K562 (cell line): ENCODE measurements at regions not wholly inside any gene's neighbourhood (a gene's known extent, or its start where the extent isn't known, plus 50 kb on each side); places are given as distances from the start of the nearest gene placed in this dataset.

Experiments used
- ATAC-seq: fragments of 200-7000 bp; cut with Tn5 transposase; 3 replicates; pipeline ENCODE4 v1.9.1; 2020; ENCODE audit warnings: moderate library complexity
- BruUV-seq: library from RNA; stranded (reverse); fragments of 400-500 nt; replicated peaks from 2 replicates; lab custom pipeline; 2021; lab: Mats Ljungman, UMichigan
- CTCF ChIA-PET: fragments of 300-600 bp; formaldehyde crosslinking; extraction: SDS; loops from one replicate; lab custom pipeline; 2021; ENCODE audit warnings: low intra/inter-chr PET ratio; lab: Yijun Ruan, JAX
- POLR2A ChIA-PET: fragments of 300-600, 350-650 bp; sonication (Branson Sonifier 250); formaldehyde crosslinking; extraction: SDS; loops from one replicate; lab custom pipeline; 2021; ENCODE audit warnings: antibody characterized with exemption, inconsistent platforms; lab: Yijun Ruan, JAX
- DNase-seq, 4 experiments: peaks; one replicate each; pipeline versions ENCODE4 v3.0.0 to v3.0.0-alpha.2; 2011 to 2018; ENCODE audit warnings: low spot score in 3 of 4, mixed read lengths in 3 of 4; ENCODE audit errors: extremely low read depth in 1 of 4
- FAIRE-seq: peaks from 2 replicates; lab custom pipeline; 2011; peaks lifted over from hg19 to GRCh38; lab: Jason Lieb, UNC
- H2AFZ ChIP-seq: 2 replicates; pipeline ENCODE4 v1.6.0; 2011; ENCODE audit warnings: low read depth, low read length, control low read depth, inconsistent platforms
- H3K27ac ChIP-seq: fragments of 200-600 bp; 3 replicates; pipeline ENCODE4 v1.8.0; 2011; ENCODE audit warnings: low read depth, mild to moderate bottlenecking, control low read depth, inconsistent platforms, low read length, moderate library complexity, mixed read lengths; ENCODE audit errors: extremely low read depth
- H3K27me3 ChIP-seq, 2 experiments: fragments of 300-600 bp in 1 of 2; 2 replicates in 1 of 2; 3 replicates in 1 of 2; pipeline versions ENCODE4 v1.6.0 to v1.8.0; 2011; ENCODE audit warnings: inconsistent platforms in 2 of 2, low read length in 2 of 2, mild to moderate bottlenecking in 1 of 2, mixed read lengths in 1 of 2, moderate library complexity in 1 of 2; ENCODE audit not compliant: control insufficient read depth in 2 of 2, insufficient read depth in 2 of 2
- H3K36me3 ChIP-seq: fragments of 300-600 bp; 3 replicates; pipeline ENCODE4 v1.8.0; 2011; ENCODE audit warnings: mild to moderate bottlenecking, low read length, inconsistent platforms; ENCODE audit not compliant: control insufficient read depth, insufficient read depth
- H3K4me1 ChIP-seq, 2 experiments: fragments of 200-600 bp in 1 of 2; replicated peaks in 1 of 2; 2 replicates in 1 of 2; 3 replicates in 1 of 2; pipeline versions ENCODE4 v1.5.1 to v1.8.0; 2011; ENCODE audit warnings: inconsistent platforms in 2 of 2, low read length in 2 of 2, mild to moderate bottlenecking in 1 of 2, mixed read lengths in 1 of 2, moderate library complexity in 1 of 2; ENCODE audit not compliant: control insufficient read depth in 2 of 2, insufficient read depth in 2 of 2
- H3K4me2 ChIP-seq: 2 replicates; pipeline ENCODE4 v1.6.1; 2011; ENCODE audit warnings: low read length, control low read depth, inconsistent platforms, mixed read lengths; ENCODE audit not compliant: insufficient read depth
- H3K4me3 ChIP-seq: fragments of 200-600 bp; sonication (generic), shearing (Covaris generic); 2 replicates; pipeline ENCODE4 v1.5.1; 2016; ENCODE audit warnings: control low read depth, inconsistent platforms
- H3K79me2 ChIP-seq: fragments of 200-600 bp; 3 replicates; pipeline ENCODE4 v1.8.0; 2011; ENCODE audit warnings: low read length, inconsistent platforms; ENCODE audit not compliant: control insufficient read depth, insufficient read depth
- H3K9ac ChIP-seq, 2 experiments: 2 replicates each; pipeline versions ENCODE4 v1.6.0 to v1.6.1; 2011; ENCODE audit warnings: low read depth in 2 of 2, low read length in 2 of 2, control low read depth in 1 of 2, inconsistent platforms in 1 of 2, mild to moderate bottlenecking in 1 of 2, mixed read lengths in 1 of 2; ENCODE audit not compliant: insufficient read depth in 1 of 2
- H3K9me1 ChIP-seq: one replicate; pipeline ENCODE4 v1.6.0; 2011; ENCODE audit warnings: inconsistent platforms, mild to moderate bottlenecking, low read length, moderate library complexity; ENCODE audit not compliant: control insufficient read depth, insufficient read depth
- H3K9me3 ChIP-seq: replicated peaks from 2 replicates; pipeline ENCODE4 v1.5.1; 2011; ENCODE audit warnings: low read depth, low read length, inconsistent platforms; ENCODE audit not compliant: control insufficient read depth, insufficient read depth
- H4K20me1 ChIP-seq: replicated peaks from 2 replicates; pipeline ENCODE4 v1.6.1; 2011; ENCODE audit warnings: low read length, inconsistent platforms, mixed read lengths; ENCODE audit not compliant: control insufficient read depth, insufficient read depth
- BMI1 ChIP-seq: fragments of 150-350 bp; IDR thresholded peaks from 2 replicates; pipeline ENCODE4 v1.6.1; 2014; ENCODE audit warnings: low read length
- CXXC5 ChIP-seq: fragments of 250-450 bp; sonication (Bioruptor Pico); IDR thresholded peaks from 2 replicates; pipeline ENCODE4 v1.8.0; 2022; ENCODE audit warnings: inconsistent platforms, mild to moderate bottlenecking, moderate library complexity
- ELF2 ChIP-seq: fragments of 250-450 bp; sonication (Bioruptor Pico); IDR thresholded peaks from 2 replicates; pipeline ENCODE4 v1.5.0; 2021; ENCODE audit warnings: mild to moderate bottlenecking
- EP400 ChIP-seq: fragments of 450-650 bp; IDR thresholded peaks from 2 replicates; pipeline ENCODE4 v1.6.1; 2017; ENCODE audit warnings: antibody characterized with exemption, mild to moderate bottlenecking, moderate library complexity
- HEY1 ChIP-seq: fragments of 250-450 bp; sonication (Bioruptor Pico); IDR thresholded peaks from 2 replicates; pipeline ENCODE4 v1.5.0; 2020; ENCODE audit warnings: mild to moderate bottlenecking, moderate library complexity, borderline replicate concordance
- MAFF ChIP-seq: IDR thresholded peaks from 2 replicates; pipeline ENCODE4 v1.6.1; 2012; ENCODE audit warnings: low read length, improper control_type of control experiment
- NFRKB ChIP-seq: fragments of 450-650 bp; IDR thresholded peaks from 2 replicates; pipeline ENCODE4 v1.6.1; 2016; ENCODE audit warnings: low read depth
- POLR2G ChIP-seq: fragments of 200-400 bp; formaldehyde crosslinking; IDR thresholded peaks from 2 replicates; pipeline ENCODE4 v1.6.1; 2017; ENCODE audit warnings: low read depth, mild to moderate bottlenecking, antibody characterized with exemption, low read length, moderate library complexity
- SMARCC2 ChIP-seq: fragments of 450-650 bp; IDR thresholded peaks from 2 replicates; pipeline ENCODE4 v1.6.1; 2017; ENCODE audit warnings: antibody characterized with exemption, moderate library complexity, mild to moderate bottlenecking, low read depth
- STAT5A ChIP-seq: IDR thresholded peaks from 2 replicates; pipeline ENCODE4 v1.6.1; 2012; ENCODE audit warnings: low read length, inconsistent platforms, borderline replicate concordance
- ZBTB11 ChIP-seq, 3 experiments: fragments of 200-800 bp in 1 of 3; fragments of 250-450 bp in 1 of 3; fragments of 450-650 bp in 1 of 3; sonication (Bioruptor Pico) in 1 of 3; sonication (Bioruptor generic) in 1 of 3; formaldehyde crosslinking in 1 of 3; IDR thresholded peaks; 2 replicates each; pipeline versions ENCODE4 v1.6.1 to v1.8.0; 2016 to 2022; ENCODE audit warnings: mild to moderate bottlenecking in 2 of 3, missing genetic modification characterization in 2 of 3, missing compliant biosample characterization in 1 of 3, moderate library complexity in 1 of 3
- ZNF12 ChIP-seq: sonication (generic); formaldehyde crosslinking; IDR thresholded peaks from 2 replicates; pipeline ENCODE4 v1.4.0; 2020; ENCODE audit warnings: mild to moderate bottlenecking, missing genetic modification reagents
- ZNF274 ChIP-seq: IDR thresholded peaks from 2 replicates; pipeline ENCODE4 v1.6.1; 2011; ENCODE audit warnings: low read depth, mild to moderate bottlenecking, low read length, moderate library complexity, borderline replicate concordance
- ZNF780A ChIP-seq: fragments of 250-450 bp; sonication (Bioruptor Pico); IDR thresholded peaks from 2 replicates; pipeline ENCODE4 v1.5.0; 2021; ENCODE audit warnings: mild to moderate bottlenecking
- ZNF830 ChIP-seq: fragments of 250-450 bp; sonication (Bioruptor Pico); IDR thresholded peaks from 2 replicates; pipeline ENCODE4 v1.5.0; 2021; ENCODE audit warnings: mild to moderate bottlenecking
- WGBS: fragments of 100-300 bp; shearing (Covaris generic); methylation state at CpG from one replicate; pipeline ENCODE4 v1.1.6; 2016; ENCODE audit warnings: low coverage, mixed read lengths; ENCODE audit not compliant: insufficient coverage; ENCODE audit errors: missing lambda C conversion rate; 5-methylcytosine and 5-hydroxymethylcytosine counted together
- in situ Hi-C: fragments of 300-500 bp; cut with MboI; formaldehyde crosslinking; loops from 4 replicates; pipeline ENCODE4 v1.15.0; 2018; ENCODE audit warnings: inconsistent platforms, mixed read lengths
- intact Hi-C: fragments of 100-400 bp; cut with micrococcal nuclease; formaldehyde crosslinking; loops from 2 replicates; pipeline ENCODE4 v1.14.2; 2022
- TF ChIP-seq, protein P1 (sequence below): fragments of 150-350 bp; IDR thresholded peaks from 2 replicates; pipeline ENCODE4 v1.6.1; 2014; ENCODE audit warnings: low read depth, mild to moderate bottlenecking, low read length, borderline replicate concordance

DNA sequence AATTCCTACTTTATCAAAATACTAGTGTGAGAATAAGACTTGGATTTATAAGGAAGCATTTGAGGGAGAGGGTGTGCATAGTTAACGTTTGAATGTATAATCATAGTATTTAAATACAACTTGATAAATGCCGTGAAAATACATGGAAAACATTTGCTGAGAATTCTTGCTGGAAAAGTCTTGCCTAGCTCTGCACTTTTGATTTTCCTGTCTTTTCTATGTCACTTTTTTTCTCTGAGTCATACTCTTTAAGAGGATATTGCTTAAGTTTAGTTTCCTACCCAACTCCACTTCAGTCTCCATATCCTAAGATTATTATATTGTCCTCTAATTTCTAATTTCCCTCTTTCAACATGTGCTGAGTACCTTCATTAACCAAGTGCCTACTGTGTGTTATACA is 616.6 kb upstream of the SEMA6A start:
- ATAC-seq (no peak), DNase-seq (no peak), FAIRE-seq (no peak)
- ChIA-PET CTCF (no interaction called here), POLR2A (no interaction called here)
- Histone ChIP-seq H3K4me3 (no peak overlapping the region), H3K36me3 (no peaks in the 10 kb centered on the region), H3K27ac (no peak overlapping the region), H3K9me3 (0 out of 2 replicates have a peak, but pooled peaks cover 1% of the 10 kb centered on the region), H3K9me1 (no peaks in the 10 kb centered on the region), H4K20me1 (no peaks in the 10 kb centered on the region), H3K27me3 (no peaks in the 10 kb centered on the region), H3K9ac (no peak overlapping the region), H3K79me2 (no peaks in the 10 kb centered on the region), H2AFZ (no peak overlapping the region), H3K4me2 (no peak overlapping the region), H3K4me1 (no peaks in the 10 kb centered on the region)
- WGBS: 0% methylated on average over 2 of the region's 2 CpGs
- in situ Hi-C loops (no loop called here), intact Hi-C loops (no loop called here)
- BruUV-seq: no TSS peak
- no peak for TF ChIP-seq ZNF780A (CRISPR knock-in tag)
- no peak for TF ChIP-seq ELF2 (CRISPR knock-in tag)
- no peak for TF ChIP-seq POLR2G
- TF ChIP-seq EP400: no peak
- TF ChIP-seq HEY1 (CRISPR knock-in tag): no peak
- no peak for TF ChIP-seq ZBTB11 (CRISPR knock-in tag; IDR thresholded peaks at IDR 0.05)
- no peak for TF ChIP-seq CXXC5 (CRISPR knock-in tag)
- TF ChIP-seq ZNF12: no peak
- no peak for TF ChIP-seq ZNF830
- TF ChIP-seq, protein P1, sequence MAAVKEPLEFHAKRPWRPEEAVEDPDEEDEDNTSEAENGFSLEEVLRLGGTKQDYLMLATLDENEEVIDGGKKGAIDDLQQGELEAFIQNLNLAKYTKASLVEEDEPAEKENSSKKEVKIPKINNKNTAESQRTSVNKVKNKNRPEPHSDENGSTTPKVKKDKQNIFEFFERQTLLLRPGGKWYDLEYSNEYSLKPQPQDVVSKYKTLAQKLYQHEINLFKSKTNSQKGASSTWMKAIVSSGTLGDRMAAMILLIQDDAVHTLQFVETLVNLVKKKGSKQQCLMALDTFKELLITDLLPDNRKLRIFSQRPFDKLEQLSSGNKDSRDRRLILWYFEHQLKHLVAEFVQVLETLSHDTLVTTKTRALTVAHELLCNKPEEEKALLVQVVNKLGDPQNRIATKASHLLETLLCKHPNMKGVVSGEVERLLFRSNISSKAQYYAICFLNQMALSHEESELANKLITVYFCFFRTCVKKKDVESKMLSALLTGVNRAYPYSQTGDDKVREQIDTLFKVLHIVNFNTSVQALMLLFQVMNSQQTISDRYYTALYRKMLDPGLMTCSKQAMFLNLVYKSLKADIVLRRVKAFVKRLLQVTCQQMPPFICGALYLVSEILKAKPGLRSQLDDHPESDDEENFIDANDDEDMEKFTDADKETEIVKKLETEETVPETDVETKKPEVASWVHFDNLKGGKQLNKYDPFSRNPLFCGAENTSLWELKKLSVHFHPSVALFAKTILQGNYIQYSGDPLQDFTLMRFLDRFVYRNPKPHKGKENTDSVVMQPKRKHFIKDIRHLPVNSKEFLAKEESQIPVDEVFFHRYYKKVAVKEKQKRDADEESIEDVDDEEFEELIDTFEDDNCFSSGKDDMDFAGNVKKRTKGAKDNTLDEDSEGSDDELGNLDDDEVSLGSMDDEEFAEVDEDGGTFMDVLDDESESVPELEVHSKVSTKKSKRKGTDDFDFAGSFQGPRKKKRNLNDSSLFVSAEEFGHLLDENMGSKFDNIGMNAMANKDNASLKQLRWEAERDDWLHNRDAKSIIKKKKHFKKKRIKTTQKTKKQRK: no peak
- TF ChIP-seq ZNF274: no peak
- TF ChIP-seq SMARCC2: no peak
- TF ChIP-seq STAT5A: no peak
- no peak for TF ChIP-seq NFRKB
- TF ChIP-seq MAFF: no peak
- no peak for TF ChIP-seq BMI1
